ENCODE measurements at regions not wholly inside any gene's neighbourhood (a gene's known extent, or its start where the extent isn't known, plus 50 kb on each side); places are given as distances from the start of the nearest gene placed in this dataset.

GRCh38 chr3:3552761-3553160 lies 246.5 kb upstream of the LRRN1 start:
- Histone ChIP-seq H3K27ac (no peak overlapping the region), H3K4me1 (no peaks in the 10 kb centered on the region), H3K27me3 (replicated peaks in 1 of 7) (no peaks in the 10 kb centered on the region), H3K4me3 (no peak overlapping the region), H3K9me3 (peaks cover 0 to 28% (median 16%) of the 10 kb centered on the region in 8 donors), H3K36me3 (no peaks in the 10 kb centered on the region)
- TF ChIP-seq CTCF (IDR thresholded peaks at IDR 0.05 in 8 of 11, conservative IDR thresholded peaks at IDR 0.05 in 3 of 11) (no peak), POLR2AphosphoS5 (IDR thresholded peaks at IDR 0.05) (no peak), POLR2A (IDR thresholded peaks at IDR 0.05) (no peak)
- no peak for DNase-seq
- 79 to 87% (median 79%) methylated on average over 3 of the region's 3 CpGs for WGBS, 5 donors
- intact Hi-C loops (cut with DNase I; ENCODE audit: low total_unique reads): no loop called here

- no peaks in the 10 kb centered on the region for H3K4me1 ChIP-seq
- no peak overlapping the region for H3K27ac ChIP-seq
- TF ChIP-seq CTCF (IDR thresholded peaks at IDR 0.05 in 8 of 11, conservative IDR thresholded peaks at IDR 0.05 in 3 of 11) (no peak), POLR2AphosphoS5 (IDR thresholded peaks at IDR 0.05) (no peak), POLR2A (IDR thresholded peaks at IDR 0.05) (no peak)
- DNase-seq: no peak
- intact Hi-C loops (cut with DNase I; ENCODE audit: low total_unique reads): no loop called here
- peaks cover 0 to 28% (median 16%) of the 10 kb centered on the region in 8 donors for H3K9me3 ChIP-seq
- no peaks in the 10 kb centered on the region for H3K36me3 ChIP-seq
- H3K27me3 ChIP-seq (replicated peaks in 1 of 7): no peaks in the 10 kb centered on the region
- H3K4me3 ChIP-seq: no peak overlapping the region
Observed at GRCh38 chr3:3551981-3552380, 247.2 kb upstream of the LRRN1 start.

GRCh38 chr3:3545360-3545759 lies 253.9 kb upstream of the LRRN1 start:
- TF ChIP-seq POLR2AphosphoS5 (IDR thresholded peaks at IDR 0.05): no peak
- no peak for TF ChIP-seq CTCF (IDR thresholded peaks at IDR 0.05 in 8 of 11, conservative IDR thresholded peaks at IDR 0.05 in 3 of 11)
- no peak for TF ChIP-seq POLR2A (IDR thresholded peaks at IDR 0.05)
- intact Hi-C loops (cut with DNase I; ENCODE audit: low total_unique reads): no loop called here

GRCh38 chr3:3538451-3538850 lies 260.8 kb upstream of the LRRN1 start:
- no peak for TF ChIP-seq POLR2AphosphoS5 (IDR thresholded peaks at IDR 0.05)
- no peak for TF ChIP-seq POLR2A (IDR thresholded peaks at IDR 0.05)
- TF ChIP-seq CTCF (IDR thresholded peaks at IDR 0.05 in 8 of 11, conservative IDR thresholded peaks at IDR 0.05 in 3 of 11): no peak
- Histone ChIP-seq H3K9me3 (no peaks in the 10 kb centered on the region), H3K4me3 (no peak overlapping the region), H3K4me1 (no peaks in the 10 kb centered on the region), H3K27ac (no peak overlapping the region), H3K36me3 (no peaks in the 10 kb centered on the region), H3K27me3 (replicated peaks in 1 of 7) (no peaks in the 10 kb centered on the region)
- intact Hi-C loops (cut with DNase I; ENCODE audit: low total_unique reads): no loop called here
- no peak for DNase-seq
- 85 to 96% (median 91%) methylated on average over 4 of the region's 4 CpGs for WGBS, 5 donors

More at GRCh38 chr3:3545360-3545759, 253.9 kb upstream of the LRRN1 start:
- no peaks in the 10 kb centered on the region for H3K27me3 ChIP-seq (replicated peaks in 1 of 7)
- no peaks in the 10 kb centered on the region for H3K36me3 ChIP-seq
- WGBS, 5 donors: 76 to 90% (median 79%) methylated on average over 2 of the region's 2 CpGs
- H3K27ac ChIP-seq: no peak overlapping the region
- no peak for DNase-seq
- H3K9me3 ChIP-seq: peaks cover 0 to 20% (median 8%) of the 10 kb centered on the region in 8 donors
- no peaks in the 10 kb centered on the region for H3K4me1 ChIP-seq
- H3K4me3 ChIP-seq: no peak overlapping the region
